Duodenal mucosa (tissue), 2 donors: ENCODE measurements at regions not wholly inside any gene's neighbourhood (a gene's known extent, or its start where the extent isn't known, plus 50 kb on each side); places are given as distances from the start of the nearest gene placed in this dataset.

Experiments
- H3K27ac ChIP-seq: one replicate; pipeline ENCODE4 v1.7.0; 2013; ENCODE audit warnings: low read depth, low read length
- H3K27me3 ChIP-seq, 2 donors: one replicate each; pipeline ENCODE4 v1.7.0; 2013; ENCODE audit warnings: low read length in 2 of 2, control low read depth in 1 of 2; ENCODE audit not compliant: insufficient read depth in 2 of 2, control insufficient read depth in 1 of 2
- H3K36me3 ChIP-seq, 2 donors: one replicate each; pipeline ENCODE4 v1.7.0; 2013; ENCODE audit warnings: low read length in 2 of 2, control low read depth in 1 of 2; ENCODE audit not compliant: insufficient read depth in 2 of 2, control insufficient read depth in 1 of 2
- H3K4me1 ChIP-seq, 2 donors: one replicate each; pipeline ENCODE4 v1.7.0; 2013; ENCODE audit warnings: low read length in 2 of 2, control low read depth in 1 of 2; ENCODE audit not compliant: insufficient read depth in 2 of 2, control insufficient read depth in 1 of 2
- H3K4me3 ChIP-seq, 2 donors: one replicate each; pipeline ENCODE4 v1.7.0; 2013; ENCODE audit warnings: low read length in 2 of 2, low read depth in 1 of 2
- H3K9ac ChIP-seq, 2 donors: one replicate each; pipeline ENCODE4 v1.7.0; 2013; ENCODE audit warnings: low read length in 2 of 2, low read depth in 1 of 2
- H3K9me3 ChIP-seq, 2 donors: one replicate each; pipeline ENCODE4 v1.7.0; 2013; ENCODE audit warnings: low read length in 2 of 2, control low read depth in 1 of 2; ENCODE audit not compliant: control insufficient read depth in 1 of 2

DNA sequence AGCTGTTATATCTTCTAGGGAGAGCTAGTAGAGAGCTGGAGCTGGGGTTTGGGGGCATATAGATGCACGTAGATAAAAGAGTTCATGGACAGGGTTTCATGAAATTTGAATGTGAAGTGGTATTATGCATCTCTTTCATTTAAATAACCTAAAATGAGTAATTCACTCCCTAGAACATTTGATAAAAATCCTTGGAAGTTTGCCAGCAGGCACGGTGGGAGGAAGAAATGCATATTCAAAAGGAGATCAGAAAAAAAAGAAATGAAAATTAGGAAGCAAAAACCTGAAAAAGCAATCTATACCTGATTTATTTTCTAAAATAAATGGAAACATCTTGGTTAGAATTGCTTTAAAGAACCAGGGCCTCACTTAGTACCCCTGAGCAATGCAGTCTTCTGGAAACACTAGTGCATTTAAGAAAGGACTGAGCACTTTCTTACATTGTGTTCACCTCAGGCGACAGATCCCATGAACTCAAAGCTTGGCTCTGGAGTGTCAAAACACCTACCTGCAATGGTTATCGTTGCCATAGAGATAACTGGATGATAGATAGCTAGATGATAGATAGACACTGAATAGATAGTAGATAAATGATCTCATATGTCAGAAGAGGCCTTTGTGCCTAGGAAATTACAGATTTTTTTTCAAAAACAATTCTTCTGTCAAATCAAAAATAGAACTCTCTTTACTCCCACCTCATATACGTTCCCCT, 458.6 kb upstream of the THRB start:
- H3K4me3 ChIP-seq: no peak overlapping the region
- H3K36me3 ChIP-seq: no peaks in the 10 kb centered on the region
- H3K9me3 ChIP-seq: no peaks in the 10 kb centered on the region
- H3K27me3 ChIP-seq: no peaks in the 10 kb centered on the region
- no peak overlapping the region for H3K9ac ChIP-seq
- H3K27ac ChIP-seq: no peak overlapping the region
- H3K4me1 ChIP-seq: no peaks in the 10 kb centered on the region

DNA sequence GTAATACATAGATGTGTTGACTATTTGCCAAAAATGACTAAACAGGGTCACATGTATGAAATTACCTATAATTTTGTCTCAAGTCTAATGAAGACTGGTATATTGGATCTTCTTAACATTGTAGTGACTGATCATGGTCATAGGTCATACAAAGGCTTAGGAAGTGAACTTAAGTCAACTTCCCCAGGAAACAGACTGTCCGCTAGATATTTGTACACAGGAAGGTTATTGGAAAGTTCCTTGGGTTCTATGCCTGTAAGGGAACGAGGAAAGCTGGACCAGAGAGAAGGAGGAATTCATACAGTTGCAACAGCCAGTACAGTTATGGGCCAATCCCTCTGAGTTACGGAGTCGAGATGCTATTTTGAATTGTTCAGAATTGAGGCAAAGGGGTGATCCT, 462.0 kb upstream of the THRB start:
- H3K9me3 ChIP-seq: no peaks in the 10 kb centered on the region
- no peak overlapping the region for H3K9ac ChIP-seq
- no peaks in the 10 kb centered on the region for H3K36me3 ChIP-seq
- no peak overlapping the region for H3K27ac ChIP-seq
- H3K4me3 ChIP-seq: no peak overlapping the region
- no peaks in the 10 kb centered on the region for H3K27me3 ChIP-seq
- H3K4me1 ChIP-seq: no peaks in the 10 kb centered on the region

DNA sequence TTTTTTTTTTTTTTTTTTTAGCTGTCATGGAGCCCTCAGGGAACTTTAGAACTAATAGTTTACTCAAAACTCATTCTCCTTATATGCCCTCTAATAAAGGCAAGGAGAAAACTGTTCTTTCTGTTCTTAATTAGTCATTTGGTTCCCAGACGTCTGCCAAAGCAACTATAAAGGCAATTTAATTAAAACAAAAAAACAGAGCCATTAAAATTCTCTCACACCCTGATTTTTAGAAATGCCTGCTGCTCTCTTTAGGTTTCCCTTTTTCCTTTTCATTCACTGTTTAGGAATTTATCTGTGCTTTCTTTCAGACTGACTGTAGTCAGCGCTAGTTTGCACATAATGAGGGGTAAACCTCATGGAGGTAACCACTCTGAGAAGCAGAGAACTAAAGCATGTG, 463.6 kb upstream of the THRB start:
- Histone ChIP-seq H3K4me3 (no peak overlapping the region), H3K36me3 (no peaks in the 10 kb centered on the region), H3K27ac (no peak overlapping the region), H3K9ac (no peak overlapping the region), H3K4me1 (no peaks in the 10 kb centered on the region), H3K9me3 (no peaks in the 10 kb centered on the region), H3K27me3 (no peaks in the 10 kb centered on the region)

DNA sequence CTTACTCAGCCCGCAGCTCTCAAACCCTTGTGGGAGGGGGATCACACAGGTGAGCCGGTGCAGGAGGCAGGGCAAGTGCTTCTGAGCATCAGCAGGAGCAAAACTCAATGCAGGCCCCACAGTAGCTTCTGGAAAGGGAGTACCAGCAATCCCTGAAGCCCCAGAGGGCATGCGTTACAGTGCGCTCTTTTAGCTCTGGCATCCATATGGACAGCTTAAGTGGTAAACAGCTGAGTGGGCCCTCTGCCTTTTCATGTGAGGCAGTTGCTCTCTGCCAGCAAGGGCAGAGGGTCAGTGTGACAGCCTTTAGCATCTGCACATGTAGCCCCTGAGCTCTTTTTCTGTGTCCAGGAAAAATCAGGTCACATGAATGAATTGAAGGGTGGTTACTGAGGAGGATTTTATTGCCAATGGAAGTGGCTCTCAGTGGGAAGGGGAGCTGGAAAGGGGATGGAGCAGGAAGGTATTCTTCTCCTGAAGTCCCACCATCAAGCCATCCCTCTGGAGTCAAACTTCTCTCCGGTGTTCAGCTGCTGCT, 464.3 kb upstream of the THRB start:
- Histone ChIP-seq H3K9ac (no peak overlapping the region), H3K27me3 (no peaks in the 10 kb centered on the region), H3K9me3 (no peaks in the 10 kb centered on the region), H3K4me1 (no peaks in the 10 kb centered on the region), H3K4me3 (no peak overlapping the region), H3K27ac (no peak overlapping the region), H3K36me3 (no peaks in the 10 kb centered on the region)

DNA sequence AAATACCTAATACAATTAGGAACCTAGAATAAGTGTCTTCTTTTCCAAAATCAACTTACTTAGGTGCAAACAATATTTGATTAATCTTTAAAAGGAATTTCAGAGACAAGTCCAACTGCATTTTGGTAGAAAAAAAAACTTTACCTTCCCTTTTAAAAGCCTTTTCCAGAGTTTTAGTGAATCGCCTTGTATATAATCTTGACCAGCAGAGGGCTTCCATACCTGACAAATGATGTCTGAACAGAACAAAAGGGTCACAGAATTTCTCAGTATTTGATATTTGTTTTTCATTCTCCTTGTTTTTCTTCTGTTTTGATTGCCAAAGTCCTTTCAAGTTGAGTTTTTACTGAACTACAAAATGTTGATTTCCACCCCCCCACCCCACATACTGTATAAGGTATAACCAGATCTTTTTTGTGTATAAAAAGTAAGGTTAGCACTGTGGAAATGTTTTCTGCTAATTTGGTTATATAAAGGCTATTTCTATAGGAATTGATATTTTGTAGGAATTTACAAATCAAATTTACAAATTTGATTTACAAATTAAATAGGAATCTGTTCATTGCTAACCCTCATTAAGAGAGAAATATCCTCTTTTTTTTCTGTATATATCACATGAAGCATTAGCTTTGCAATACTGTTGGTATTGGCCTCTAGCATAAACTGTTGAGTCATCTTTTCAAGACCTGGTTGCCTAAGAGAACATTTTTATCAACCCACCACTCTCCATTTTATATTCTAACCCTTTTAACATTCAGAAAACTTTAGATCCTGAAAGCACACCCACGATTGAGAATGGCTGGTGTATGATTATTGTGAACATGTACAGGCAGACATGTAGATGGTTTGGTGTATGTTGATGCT, 464.1 kb upstream of the RARB start:
- Histone ChIP-seq H3K4me1 (no peaks in the 10 kb centered on the region), H3K9me3 (no peaks in the 10 kb centered on the region), H3K36me3 (no peaks in the 10 kb centered on the region), H3K9ac (no peak overlapping the region), H3K27ac (no peak overlapping the region), H3K4me3 (no peak overlapping the region), H3K27me3 (no peaks in the 10 kb centered on the region)

DNA sequence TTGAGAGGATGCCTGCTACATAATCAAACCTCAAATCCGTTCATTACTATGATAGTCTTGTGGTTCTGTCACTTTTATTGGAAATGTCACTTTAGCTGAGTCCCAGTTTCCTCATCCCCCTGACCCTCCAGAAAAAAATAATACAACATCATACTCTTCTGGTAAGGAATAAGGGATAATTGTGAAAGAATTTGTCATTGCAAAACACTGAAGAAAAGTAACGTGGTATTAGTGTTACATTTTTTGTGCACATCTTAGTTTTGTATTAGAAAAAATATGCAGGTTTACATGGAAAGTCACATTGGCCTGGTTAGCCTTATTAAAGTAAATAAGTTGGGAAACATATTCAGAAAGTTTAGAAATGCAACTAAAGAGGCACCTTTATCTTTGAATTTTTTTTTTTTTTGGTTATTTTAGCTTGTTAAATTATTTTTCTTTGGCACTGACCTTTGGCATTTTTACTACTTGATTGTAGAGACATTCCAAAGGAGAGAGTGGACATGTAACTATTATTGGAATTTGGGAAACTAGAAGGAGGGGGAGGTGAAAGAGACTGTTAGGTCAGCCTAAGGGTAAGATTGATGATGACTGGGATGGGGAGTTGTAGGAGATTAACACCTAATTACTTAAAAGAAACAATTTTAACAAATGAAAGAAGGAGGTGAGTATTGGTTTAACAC, 462.2 kb upstream of the RARB start:
- H3K27ac ChIP-seq: no peak overlapping the region
- H3K9ac ChIP-seq: no peak overlapping the region
- H3K36me3 ChIP-seq: no peaks in the 10 kb centered on the region
- H3K4me1 ChIP-seq: no peaks in the 10 kb centered on the region
- H3K9me3 ChIP-seq: no peaks in the 10 kb centered on the region
- H3K4me3 ChIP-seq: no peak overlapping the region
- no peaks in the 10 kb centered on the region for H3K27me3 ChIP-seq

DNA sequence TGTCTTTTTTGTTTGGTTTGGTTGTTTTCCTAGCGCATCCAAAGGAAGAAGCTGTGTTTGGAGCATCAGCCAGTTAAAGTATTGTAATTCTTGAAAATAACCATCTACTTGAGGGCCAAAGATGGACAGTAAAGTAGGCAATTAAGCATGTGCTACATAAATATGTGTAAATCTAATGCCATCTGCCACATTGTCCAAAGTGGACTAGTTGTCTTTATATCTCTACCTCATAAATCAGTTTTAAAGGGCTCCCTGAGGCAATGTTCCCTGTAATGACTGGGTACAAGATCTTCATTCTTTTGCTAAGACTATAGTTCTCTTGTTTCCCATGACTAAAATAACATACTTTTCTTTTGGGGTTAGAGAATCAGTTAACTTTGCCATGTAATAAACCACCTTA, 460.0 kb upstream of the RARB start:
- Histone ChIP-seq H3K4me3 (no peak overlapping the region), H3K9me3 (no peaks in the 10 kb centered on the region), H3K36me3 (no peaks in the 10 kb centered on the region), H3K27me3 (no peaks in the 10 kb centered on the region), H3K27ac (no peak overlapping the region), H3K9ac (no peak overlapping the region), H3K4me1 (no peaks in the 10 kb centered on the region)

DNA sequence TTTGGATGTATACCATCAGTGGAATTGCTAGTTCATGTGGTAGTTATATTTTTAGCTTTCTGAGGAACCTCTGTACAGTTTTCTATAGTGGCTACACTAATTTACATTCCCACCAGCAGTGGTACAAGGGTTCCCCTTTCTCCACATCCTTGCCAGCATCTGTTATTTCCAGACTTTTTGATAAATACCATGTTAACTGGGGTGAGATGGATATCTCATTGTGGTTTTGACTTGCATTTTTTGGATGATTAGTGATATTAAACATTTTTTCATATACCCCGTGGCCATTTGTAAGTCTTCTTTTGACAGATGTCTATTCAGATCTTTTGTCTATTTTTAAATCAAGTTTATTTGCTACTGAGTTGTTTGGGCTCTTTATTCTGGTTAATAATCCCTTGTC, 455.6 kb upstream of the RARB start:
- Histone ChIP-seq H3K9ac (no peak overlapping the region), H3K36me3 (no peaks in the 10 kb centered on the region), H3K9me3 (no peaks in the 10 kb centered on the region), H3K27me3 (no peaks in the 10 kb centered on the region), H3K4me1 (no peaks in the 10 kb centered on the region), H3K27ac (no peak overlapping the region), H3K4me3 (no peak overlapping the region)

DNA sequence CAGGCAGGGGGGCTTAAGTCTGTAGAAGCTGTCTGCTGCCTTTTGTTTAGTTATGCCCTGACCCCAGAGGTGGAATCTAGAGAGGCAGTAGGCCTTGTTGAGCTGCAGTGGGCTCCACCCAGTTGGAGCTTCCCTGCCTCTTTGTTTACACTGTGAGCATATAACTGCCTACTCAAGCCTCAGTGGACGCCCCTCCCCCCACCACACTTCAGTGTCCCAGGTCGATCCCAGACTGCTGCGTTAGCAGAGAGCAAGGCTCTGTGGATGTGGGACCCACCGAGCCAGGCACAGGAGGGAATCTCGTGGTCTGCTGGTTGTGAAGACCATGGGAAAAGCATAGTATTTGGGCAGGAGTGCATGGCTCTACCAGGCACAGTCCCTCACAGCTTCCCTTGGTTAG, 446.8 kb upstream of the RARB start:
- no peaks in the 10 kb centered on the region for H3K36me3 ChIP-seq
- H3K27ac ChIP-seq: no peak overlapping the region
- H3K9ac ChIP-seq: no peak overlapping the region
- no peaks in the 10 kb centered on the region for H3K27me3 ChIP-seq
- H3K9me3 ChIP-seq: no peaks in the 10 kb centered on the region
- no peaks in the 10 kb centered on the region for H3K4me1 ChIP-seq
- H3K4me3 ChIP-seq: no peak overlapping the region

DNA sequence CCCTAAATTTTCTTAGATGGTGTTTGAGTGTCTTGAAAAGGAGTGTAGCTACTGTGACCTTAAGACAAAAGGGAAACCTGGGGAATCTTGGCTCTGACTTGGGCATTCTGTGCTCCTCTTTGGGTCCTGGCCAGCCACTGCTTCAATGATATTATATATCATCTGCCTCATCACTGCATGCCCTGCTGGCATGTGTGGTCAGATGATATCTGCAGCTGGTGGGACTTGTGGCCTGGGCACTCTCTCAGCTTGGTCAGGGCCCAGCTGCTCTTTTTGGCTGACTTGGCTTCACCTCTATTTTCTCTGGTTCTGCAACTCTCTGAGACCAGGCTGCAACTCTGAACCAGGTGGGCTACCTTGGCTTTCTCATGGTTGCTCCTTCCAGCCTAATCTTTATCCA, 446.1 kb upstream of the RARB start:
- Histone ChIP-seq H3K27me3 (no peaks in the 10 kb centered on the region), H3K9me3 (no peaks in the 10 kb centered on the region), H3K4me3 (no peak overlapping the region), H3K9ac (no peak overlapping the region), H3K36me3 (no peaks in the 10 kb centered on the region), H3K4me1 (no peaks in the 10 kb centered on the region), H3K27ac (no peak overlapping the region)
